H1 (cell line): ENCODE measurements at regions not wholly inside any gene's neighbourhood (a gene's known extent, or its start where the extent isn't known, plus 50 kb on each side); places are given as distances from the start of the nearest gene placed in this dataset.

Source experiments
- BACH1 ChIP-seq: IDR thresholded peaks from 2 replicates; pipeline ENCODE4 v1.6.1; 2012; ENCODE audit warnings: low read length, improper control_type of control experiment
- RFX5 ChIP-seq: IDR thresholded peaks from 2 replicates; pipeline ENCODE4 v1.6.1; 2011; ENCODE audit warnings: low read depth, low read length, improper control_type of control experiment, borderline replicate concordance
- SIN3A ChIP-seq, 2 experiments: IDR thresholded peaks in 1 of 2; conservative IDR thresholded peaks in 1 of 2; 2 replicates each; pipeline ENCODE4 v1.6.1; 2011 to 2012; ENCODE audit warnings: low read length in 2 of 2, improper control_type of control experiment in 1 of 2, low read depth in 1 of 2, mild to moderate bottlenecking in 1 of 2
- SP2 ChIP-seq: IDR thresholded peaks from 2 replicates; pipeline ENCODE4 v1.6.1; 2012; ENCODE audit warnings: mild to moderate bottlenecking, low read length, inconsistent platforms

GRCh38 chr11:98725471-98725870 lies 295.3 kb upstream of the CNTN5 start (continued):
- TF ChIP-seq BACH1: no peak
- TF ChIP-seq SP2: no peak
- TF ChIP-seq RFX5: no peak
- no peak for TF ChIP-seq SIN3A (conservative IDR thresholded peaks at IDR 0.05 in 1 of 2, IDR thresholded peaks at IDR 0.05 in 1 of 2; ENCODE audit: low read depth in 1 of 2, low read length in 2 of 2)
